GM18867 (cell line): ENCODE measurements at regions not wholly inside any gene's neighbourhood (a gene's known extent, or its start where the extent isn't known, plus 50 kb on each side); places are given as distances from the start of the nearest gene placed in this dataset.

Experiments used
- ATAC-seq: cut with Tn5 transposase; IDR thresholded peaks from one replicate; pipeline ENCODE4 v1.9.1; 2021; ENCODE audit warnings: mild to moderate bottlenecking, moderate library complexity; ENCODE audit not compliant: unreplicated experiment

DNA sequence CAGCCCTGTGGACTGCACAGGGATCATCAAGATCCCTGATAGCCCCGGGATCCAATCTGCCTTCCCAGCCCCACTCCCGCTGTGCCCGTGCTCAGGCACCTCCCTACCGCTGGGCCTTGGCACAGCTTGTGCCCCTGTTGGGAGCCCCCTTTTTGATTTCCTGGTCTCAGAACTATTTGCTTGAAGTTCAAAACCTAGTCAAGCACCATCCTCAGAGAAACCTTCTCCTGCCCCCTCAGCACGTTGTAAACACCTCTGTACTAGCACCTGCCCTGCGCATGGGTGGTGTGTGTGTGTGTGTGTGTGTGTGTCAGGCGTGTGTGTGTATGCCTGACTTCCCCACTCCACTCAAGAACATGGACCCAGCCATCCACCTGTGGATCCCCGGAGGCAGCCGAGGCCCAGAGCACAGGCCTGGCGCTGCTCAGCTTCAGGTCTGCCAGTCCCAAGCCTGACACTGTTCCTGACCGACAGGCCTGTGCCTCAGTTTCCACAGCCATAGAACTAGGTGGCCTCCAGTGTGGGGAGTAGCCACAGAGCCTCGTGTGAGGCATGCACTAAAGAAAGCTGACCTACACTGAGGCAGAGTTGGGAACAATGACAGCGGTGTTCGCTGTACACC, 65.5 kb downstream of the ADRA2C start:
- no peak for ATAC-seq

- ATAC-seq = no peak
Measured at GRCh38 chr4:3832536-3833220, 66.5 kb downstream of the ADRA2C start.

- ATAC-seq = no peak
Measured at GRCh38 chr4:3833326-3833989, 67.3 kb downstream of the ADRA2C start.

DNA sequence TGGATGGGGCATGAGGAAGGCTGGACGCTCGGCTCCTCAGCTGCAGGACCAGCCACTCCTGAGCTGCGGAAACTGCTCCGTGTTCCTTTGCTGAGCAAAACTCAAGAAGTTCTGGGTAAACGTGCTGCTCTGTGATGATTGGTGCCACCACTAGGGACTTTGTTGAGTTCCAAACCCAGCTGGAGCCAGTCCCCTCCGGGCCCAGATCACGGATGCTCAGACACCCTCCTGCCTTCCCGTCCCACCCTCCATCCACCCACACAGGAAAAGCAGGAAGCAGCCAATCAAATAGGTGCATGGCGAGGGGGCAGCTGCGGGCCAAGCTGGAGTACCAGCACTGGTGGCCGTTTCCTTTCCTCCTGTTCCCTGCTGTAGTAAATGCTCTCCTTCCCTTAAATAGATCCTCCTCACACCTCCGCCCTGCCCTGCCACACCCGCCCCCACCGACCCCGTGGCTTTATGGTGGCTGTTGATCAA, 68.0 kb downstream of the ADRA2C start:
- no peak for ATAC-seq

DNA sequence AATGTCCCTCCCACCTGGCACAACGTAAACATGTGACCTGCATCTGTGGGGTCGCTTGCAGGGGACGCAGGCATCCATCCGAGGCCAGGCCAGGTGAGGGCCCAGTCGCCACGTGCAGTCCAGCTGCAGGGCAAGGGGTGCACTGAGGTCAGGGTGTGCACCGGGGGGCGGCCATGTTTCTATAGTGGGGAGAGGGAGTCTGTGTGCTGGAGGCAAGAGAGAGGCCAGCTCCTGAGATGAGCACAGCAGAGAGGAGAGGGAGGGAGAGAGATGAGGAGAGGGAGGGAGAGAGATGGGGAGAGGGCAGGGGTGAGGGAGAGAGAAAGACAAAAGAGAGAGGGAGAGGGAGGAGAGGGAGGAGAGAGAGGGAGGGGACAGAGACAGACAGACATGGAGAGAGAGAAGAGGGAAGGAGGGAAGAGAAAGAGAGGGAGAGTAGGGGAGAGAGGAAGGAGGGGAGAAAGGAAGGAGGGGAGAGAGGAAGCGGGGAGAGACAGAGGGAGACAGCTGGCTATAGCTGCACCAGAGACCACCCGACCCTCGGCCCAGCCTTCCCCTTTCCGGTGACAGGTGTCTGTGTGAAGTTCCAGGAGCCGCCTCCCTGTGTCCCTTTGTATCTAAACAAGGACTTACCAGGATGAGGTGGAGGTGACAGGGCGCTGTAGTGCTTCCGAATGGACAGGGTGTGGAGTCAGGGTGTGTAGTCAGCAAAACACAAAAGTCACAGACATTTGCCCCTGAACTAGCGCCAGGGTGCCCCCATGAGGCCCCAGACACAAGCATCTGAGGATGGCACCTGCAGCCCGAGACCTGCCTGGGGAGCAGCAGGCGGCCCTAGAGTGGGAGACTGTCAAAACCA, 68.7 kb downstream of the ADRA2C start:
- no peak for ATAC-seq

- no peak for ATAC-seq
Measured at GRCh38 chr4:3835527-3836405, 69.6 kb downstream of the ADRA2C start.

- ATAC-seq = no peak
Measured at GRCh38 chr4:3836406-3836755, 70.2 kb downstream of the ADRA2C start.

DNA sequence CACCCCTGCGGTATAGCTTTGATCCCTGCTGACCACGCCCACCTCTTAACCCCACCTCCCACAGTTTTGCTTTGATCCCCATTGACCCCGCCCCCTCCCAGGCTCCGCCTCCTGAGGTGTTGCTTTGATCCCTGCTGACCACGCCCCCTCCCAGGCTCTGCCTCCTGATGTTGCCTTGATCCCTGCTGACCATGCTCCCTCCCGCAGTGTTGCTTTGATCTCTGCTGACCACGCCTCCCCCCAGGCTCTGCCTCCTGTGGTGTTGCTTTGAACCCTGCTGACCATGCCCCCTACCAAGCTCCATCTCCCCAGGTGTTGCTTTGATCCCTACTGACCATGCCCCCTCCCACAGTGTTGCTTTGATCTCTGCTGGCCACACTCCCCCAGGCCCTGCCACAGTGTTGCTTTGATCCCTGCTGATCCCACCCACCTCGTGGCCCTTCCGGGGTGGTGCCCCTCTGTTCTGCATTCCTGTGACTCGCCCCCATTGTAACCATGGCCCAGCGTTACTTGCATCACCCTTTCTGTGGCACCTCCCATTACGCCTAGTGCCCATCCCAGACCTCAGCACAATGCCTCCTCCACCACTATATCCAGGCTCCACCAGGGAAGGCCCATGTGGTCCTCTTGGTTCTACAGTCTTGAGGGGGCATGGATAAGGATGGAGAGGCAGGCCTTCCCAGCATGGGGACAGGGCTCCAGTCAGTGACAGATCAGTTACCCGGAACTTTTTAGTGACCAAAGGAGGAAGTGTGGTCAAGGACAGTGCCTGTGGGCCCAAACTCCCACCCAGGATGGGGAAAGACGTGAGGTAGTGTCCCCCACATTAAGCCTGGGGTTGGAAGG, 70.8 kb downstream of the ADRA2C start:
- ATAC-seq = no peak

DNA sequence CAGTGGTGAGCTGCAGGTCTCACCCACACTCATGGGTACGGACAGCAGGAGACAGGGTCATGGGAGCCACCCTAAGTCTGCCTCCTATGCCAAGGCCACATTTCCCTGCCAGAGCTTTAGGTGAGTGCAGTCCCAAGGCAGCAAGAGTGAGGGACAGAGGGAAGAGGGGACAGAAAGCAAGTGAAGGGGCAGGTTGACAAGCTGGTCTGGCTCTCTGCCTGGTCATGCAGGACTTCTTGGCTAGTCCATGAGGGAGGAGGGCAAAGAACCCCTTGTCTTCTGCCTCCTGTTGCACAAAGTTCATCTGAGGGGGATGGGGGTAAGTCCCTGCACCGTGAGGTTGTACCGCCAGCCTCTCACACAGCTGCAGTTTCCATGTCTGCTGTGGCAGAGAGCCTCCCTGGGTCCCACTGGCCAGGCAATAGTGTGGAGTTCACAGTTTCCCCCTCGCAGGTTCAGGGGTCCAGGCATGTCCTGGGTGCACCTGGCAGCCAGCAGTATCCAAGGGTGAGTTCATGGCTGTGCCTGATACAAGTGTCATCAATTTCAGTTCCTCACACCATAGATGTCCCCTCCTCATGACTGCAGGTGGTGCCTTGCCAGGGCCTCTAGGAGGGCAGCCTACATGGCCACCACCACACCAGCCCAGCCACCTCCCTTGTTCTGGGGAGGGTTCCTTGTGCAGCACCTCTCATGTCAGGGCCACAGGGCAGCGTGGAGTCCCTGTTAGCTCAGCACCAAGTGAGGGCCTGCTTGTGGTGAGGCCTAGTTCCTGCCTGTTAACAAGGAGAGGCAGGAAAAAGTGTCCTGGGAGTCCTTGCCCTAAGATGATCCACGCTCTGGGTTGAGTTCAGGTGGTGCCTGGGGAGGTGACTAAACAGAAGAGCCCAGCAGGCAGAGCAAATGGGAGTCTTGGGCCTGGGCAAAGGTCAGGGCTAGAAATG, 72.5 kb downstream of the ADRA2C start:
- ATAC-seq = no peak

- no peak for ATAC-seq
Measured at GRCh38 chr4:3845094-3845743, 79.0 kb downstream of the ADRA2C start.

- no peak for ATAC-seq
Measured at GRCh38 chr4:3845744-3846429, 79.7 kb downstream of the ADRA2C start.

DNA sequence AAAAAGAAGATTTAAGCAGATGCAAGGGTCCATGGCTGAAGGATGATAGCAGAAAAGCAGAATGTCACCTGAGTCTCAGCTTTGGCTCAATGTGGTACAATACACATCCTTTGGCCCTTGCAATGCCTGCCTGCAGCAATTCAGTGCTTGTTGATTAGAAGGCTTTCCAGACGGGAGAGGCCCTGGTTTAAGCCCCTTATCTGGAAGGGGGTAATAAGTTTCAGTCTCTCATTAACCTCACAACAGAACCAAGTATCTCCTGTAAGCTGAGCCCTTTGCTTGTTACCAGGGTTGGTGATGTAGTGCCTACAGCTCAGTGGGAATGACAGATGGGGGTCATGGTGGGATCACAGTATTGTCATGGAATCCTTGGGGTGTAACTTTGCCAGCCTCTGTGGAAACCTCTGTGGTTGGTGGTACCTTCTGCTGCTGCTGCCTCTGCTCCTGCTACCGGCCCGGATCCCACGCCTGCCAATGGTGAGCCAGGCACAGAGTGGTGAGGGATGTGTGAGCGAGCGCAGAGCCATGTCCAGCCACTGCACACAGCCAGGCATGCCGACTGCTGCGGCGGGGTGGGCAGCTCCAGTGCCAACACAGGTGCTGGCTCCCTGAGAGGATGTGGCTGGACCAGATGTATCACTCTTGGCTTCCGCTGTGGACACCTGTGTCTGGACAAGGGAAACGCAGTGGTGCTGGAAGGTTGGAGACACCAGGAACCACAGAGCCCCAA, 81.2 kb downstream of the ADRA2C start:
- ATAC-seq = no peak

DNA sequence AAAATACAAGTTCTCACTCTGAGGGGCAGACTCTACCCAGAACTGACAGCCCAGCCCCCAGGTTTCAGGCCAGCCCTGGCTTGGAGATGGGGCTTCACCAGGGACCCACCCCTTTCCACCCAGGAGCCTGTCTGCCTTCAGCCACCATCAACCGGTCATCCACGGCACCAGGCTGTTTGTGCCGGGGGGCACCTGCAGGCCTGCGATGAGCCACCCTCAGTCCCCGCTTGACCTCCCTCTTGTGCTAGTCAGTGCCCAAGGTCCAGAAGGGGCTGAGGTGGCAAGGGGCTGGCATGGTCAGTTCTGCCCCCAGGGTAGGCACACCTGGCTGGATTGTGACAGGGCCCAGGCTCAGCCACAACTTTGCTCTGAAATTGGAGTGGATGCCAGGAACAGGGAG, 82.1 kb downstream of the ADRA2C start:
- ATAC-seq = no peak

GRCh38 chr4:3849140-3849539, 83.0 kb downstream of the ADRA2C start:
- ATAC-seq = no peak

GRCh38 chr4:3850128-3850527, 83.9 kb downstream of the ADRA2C start:
- ATAC-seq = no peak

DNA sequence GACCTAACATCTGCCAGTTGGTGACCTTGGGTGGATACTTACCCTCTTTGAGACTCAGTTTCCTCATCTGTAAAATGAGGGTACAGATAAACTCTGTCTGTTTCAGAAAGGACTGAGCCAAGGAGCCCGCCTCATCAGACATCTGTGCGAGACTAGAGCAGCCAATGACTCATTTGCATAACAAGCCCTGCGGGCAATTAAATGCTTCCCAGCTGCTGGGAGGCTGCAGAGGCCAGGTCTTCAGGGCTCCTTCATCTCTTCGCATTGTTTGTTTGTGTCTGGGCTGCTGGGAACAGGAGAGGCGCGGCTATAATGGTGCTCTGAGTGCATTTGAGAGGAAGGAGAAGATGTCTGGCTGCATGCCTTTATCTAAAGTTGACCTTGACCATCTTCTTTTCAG, 85.0 kb downstream of the ADRA2C start:
- no peak for ATAC-seq

- ATAC-seq = no peak
Measured at GRCh38 chr4:3851881-3852280, 85.7 kb downstream of the ADRA2C start.
